Stimulated activated naive CD4-positive, alpha-beta T cell treated with Interleukin-2 at 50 U/mL for 16 hours (primary cell): ENCODE measurements at regions not wholly inside any gene's neighbourhood (a gene's known extent, or its start where the extent isn't known, plus 50 kb on each side); places are given as distances from the start of the nearest gene placed in this dataset.

Source experiments
- DNase-seq: peaks from one replicate; lab custom pipeline; 2025; lab: John Stamatoyannopoulos, UW

DNA sequence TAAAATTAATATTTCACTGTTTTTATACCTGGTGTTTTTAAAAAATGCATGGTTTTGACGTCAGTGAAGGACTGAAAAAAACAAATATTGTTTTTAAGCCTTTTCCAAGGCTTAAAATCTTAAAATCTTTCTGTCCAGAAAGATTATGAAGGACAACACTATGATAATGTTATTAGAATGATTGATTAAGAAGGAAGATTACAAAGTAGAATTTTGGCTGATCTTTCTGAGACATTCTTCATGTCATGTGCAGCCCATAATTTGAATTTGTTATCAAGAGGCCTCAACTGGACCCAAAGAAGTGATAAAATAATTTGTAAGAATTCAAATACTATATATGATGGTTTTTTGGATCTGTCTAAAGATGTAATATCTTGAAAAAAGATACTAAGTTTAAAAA is 584.4 kb upstream of the CXADR start:
- no peak for DNase-seq

DNA sequence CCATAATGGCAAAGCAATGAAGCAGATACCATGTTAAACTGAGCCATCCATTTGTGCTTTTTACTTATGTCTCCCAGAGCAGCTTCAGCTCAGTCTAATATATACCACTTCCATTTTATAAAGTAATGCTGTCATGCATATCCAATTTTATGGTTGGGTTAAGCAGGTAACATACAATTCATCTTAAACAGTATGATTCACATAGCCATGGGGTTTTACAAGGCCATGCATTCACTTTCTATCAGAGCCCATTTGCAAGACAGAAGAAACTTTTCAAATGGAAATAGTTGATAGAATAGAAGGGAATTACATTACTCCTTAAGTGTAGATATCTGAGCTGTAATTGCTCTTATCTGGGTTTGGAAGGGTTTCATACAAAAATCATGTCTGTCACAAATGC is 580.5 kb upstream of the CXADR start:
- no peak for DNase-seq

DNA sequence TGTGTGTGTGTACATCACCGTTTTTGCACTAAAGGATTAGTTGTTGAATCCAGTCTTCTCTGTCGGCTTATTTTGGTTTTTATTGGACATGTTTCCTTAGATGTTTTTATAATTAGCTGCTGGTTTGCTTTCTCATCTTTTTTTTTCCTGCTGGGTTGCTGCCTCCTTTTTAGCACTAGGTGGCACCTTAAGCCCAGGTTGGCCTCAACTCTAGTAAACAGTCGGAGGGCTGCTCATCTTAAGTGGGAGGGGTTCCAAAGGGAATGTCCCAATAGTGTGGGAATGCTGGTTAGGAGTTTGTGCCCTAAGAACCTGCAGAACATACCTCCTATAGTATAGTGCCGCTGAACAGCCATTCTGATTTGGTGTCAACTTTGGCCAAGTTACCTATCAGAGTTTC is 570.1 kb upstream of the CXADR start:
- no peak for DNase-seq

GRCh38 chr21:16943231-16943630 is 569.6 kb upstream of the CXADR start:
- no peak for DNase-seq

DNA sequence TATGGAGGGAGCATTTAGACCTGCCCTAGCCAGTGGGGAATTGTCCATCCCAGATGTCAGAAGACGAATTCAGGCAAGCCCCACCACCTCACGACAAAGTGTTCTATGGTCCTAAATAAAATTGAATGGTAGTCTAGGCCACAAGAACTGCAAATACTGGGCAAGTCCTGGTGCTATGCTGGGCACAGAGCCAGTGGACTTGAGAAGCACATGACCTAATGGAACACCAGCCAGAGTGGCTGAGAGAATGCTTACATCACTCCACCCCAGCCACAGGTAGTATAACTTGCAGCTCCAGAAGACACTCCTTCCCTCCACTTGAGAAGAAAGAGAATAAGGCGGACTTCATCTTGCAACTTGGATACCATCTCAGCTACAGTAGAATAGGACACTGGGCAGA is 567.3 kb upstream of the CXADR start:
- DNase-seq: no peak

- DNase-seq: no peak
These were observed 556.0 kb upstream of the CXADR start for GRCh38 chr21:16956824-16957223.

DNA sequence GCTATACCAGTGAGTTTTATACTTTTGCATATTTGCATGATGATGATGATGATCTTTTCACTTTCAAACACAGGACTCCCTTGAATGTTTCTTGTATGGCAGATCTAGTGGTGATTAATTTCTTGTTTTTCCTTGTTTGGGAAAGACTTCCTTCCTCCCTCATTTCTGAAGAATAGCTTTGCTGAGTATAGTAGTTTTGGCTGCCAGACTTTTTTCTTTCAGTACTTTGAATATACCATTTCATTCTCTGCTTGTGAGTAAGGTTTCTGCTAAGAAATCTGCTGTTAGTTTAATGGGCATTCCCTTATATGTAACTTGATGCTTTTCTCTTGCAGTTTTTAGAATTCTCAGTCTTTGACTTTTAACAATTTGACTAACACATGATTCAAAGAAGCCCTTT is 547.4 kb upstream of the CXADR start:
- DNase-seq: no peak

DNA sequence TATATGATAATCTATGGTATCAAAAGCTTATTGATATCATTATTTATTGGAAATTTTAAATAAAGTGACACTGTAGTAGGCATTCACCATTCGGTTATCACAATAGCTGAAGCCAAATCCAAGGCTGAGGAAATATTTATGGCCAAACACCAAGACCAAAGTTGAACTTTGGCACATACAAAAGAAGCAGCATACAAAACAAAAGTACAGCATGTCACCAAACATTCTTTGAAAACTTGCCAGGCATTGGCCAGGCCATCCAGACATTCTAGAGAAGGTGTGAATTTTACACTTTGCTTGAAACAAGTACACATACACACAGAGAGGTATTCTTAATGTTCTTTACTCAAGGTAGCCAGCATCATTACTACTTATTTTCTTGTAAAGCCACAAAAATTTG is 544.4 kb upstream of the CXADR start:
- no peak for DNase-seq

DNA sequence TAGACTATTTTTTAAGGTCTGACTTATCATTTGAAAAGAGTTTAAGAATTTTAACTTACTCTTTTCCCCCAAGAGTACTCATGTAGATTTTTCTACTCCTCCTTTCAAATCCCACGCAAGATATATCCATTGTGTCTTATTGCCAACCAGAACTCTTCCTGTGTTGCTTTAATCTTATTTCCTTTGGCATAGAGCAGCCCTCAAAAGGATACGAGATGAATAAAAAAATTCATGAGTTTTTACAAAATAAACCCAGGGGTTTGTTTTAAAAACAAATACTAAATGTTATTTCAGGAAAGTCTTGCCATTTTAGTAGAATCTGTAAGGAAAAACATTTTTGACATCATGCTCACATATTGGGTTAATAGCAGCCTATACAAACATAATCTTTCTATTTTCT is 543.2 kb upstream of the CXADR start:
- DNase-seq: no peak

DNA sequence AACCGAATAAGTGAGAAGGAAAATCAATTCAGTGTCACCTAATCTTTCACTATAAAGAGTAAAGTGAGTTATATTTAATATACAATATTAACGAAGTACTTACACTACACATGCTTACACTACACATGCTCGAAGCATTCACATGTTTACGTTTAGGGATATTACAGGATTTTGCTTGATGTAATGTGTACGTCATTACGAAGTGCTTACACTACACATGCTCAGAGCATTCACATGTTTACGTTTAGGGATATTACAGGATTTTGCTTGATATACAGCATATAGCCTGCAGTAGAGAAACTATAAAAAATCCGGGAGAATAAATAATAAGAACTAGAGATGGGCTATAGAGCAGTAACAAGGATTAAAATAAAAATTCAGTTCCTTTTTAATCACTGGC is 538.8 kb upstream of the CXADR start:
- no peak for DNase-seq

GRCh38 chr21:16976193-16976592 is 536.6 kb upstream of the CXADR start:
- no peak for DNase-seq

- DNase-seq: no peak
These were observed 534.4 kb upstream of the CXADR start for GRCh38 chr21:16978309-16978895.

- DNase-seq: no peak
These were observed 533.3 kb upstream of the CXADR start for GRCh38 chr21:16979574-16979973.

DNA sequence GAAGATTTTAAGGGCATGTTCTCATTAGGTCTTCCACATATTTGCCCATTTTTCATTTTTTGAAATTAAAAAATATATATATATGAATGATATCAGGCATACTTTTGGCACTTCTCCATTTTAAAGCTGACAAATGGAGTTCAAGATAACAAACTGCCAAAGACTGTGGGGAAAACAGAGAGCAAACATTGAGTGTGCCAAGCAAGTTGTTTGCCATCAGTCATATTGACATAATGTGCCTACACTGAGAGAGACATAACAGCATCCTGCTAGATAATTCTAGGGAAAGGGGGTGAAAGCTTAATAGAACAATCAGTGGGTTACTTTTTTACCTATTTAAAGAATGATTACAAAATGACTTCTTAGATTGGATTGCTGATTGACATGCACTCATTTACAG is 529.4 kb upstream of the CXADR start:
- DNase-seq: no peak

- no peak for DNase-seq
These were observed 520.4 kb upstream of the CXADR start for GRCh38 chr21:16992448-16992847.

- no peak for DNase-seq
These were observed 519.3 kb upstream of the CXADR start for GRCh38 chr21:16993416-16994038.

- DNase-seq: no peak
These were observed 510.1 kb upstream of the CXADR start for GRCh38 chr21:17002594-17003257.

DNA sequence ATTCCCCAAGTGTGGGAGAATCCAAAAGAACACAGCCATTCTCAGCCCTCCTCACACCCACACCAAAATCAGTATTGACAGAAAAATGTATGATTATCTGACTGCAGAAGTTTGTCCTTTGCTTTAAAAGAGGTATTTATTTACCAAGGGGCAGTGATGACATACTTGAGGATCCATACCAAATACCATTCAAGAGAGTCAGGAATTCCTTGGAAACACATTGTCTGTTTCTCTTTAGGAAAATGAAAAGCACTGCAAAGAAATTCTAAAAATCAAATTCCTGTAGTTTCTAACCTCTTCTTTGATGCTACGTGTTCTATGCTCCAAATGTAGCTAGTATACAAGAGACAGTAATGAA is 509.6 kb upstream of the CXADR start:
- DNase-seq: no peak

DNA sequence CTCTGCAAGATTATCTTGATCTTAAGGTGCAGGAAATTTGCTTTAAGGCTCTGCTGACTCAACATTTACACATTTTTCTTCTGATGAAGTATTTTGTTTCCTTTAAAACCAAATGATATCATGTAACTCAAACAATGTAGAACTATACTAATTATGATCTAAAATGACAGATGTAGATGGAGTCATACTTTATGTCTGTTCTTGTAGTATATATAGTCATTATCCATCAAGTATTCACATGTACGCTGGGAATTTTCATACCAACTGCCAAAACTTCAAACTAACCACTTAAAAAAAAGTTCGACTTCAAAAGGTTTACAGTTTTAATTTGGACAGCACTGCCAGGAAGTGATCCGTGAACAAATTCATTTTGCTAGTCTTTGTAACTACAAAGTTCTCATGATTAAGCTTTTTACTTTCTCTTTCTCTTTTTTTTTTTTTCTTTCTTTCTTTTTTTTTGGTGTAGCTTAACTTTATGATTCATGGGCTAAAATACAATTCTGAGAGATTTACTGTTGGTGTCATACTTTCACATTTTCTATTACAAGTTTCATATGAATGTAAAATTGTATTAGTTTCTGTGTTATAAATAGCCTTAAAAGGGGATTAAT is 509.0 kb upstream of the CXADR start:
- no peak for DNase-seq

GRCh38 chr21:17032141-17032655 is 480.6 kb upstream of the CXADR start:
- DNase-seq: no peak

- no peak for DNase-seq
These were observed 468.1 kb upstream of the CXADR start for GRCh38 chr21:17044696-17045095.

GRCh38 chr21:17045214-17045853 is 467.5 kb upstream of the CXADR start:
- DNase-seq: no peak

DNA sequence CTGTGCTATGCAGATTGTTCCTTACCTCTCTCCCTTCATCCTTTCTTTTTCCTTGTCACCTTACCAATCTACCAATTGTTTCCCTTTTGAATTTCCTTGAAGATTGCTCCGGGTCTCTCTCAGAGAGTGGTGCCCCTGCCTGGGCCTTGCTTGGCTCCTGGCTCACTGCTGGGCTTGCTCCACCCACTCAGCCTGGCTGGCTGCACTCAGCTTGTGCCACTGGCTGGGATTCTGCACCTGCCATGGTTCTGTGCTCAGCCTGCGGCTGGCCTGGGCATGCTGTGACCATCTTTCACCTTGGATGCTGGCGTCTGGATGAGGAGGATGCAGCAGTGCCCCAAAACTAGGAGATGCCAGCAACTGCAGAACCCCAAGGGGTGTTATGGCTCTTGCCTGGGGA is 463.9 kb upstream of the CXADR start:
- no peak for DNase-seq
